ENCODE measurements at regions not wholly inside any gene's neighbourhood (a gene's known extent, or its start where the extent isn't known, plus 50 kb on each side); places are given as distances from the start of the nearest gene placed in this dataset.

GRCh38 chr2:41826921-41827320 lies 220.9 kb upstream of the PKDCC start:
- H3K27me3 ChIP-seq (ENCODE audit: low read depth), result peaks cover 52% of the 10 kb centered on the region
- no peak for TF ChIP-seq CTCF (IDR thresholded peaks at IDR 0.05; ENCODE audit: borderline replicate concordance)
- no peak overlapping the region for H3K27ac ChIP-seq (replicated peaks)
- H3K36me3 ChIP-seq, result no peaks in the 10 kb centered on the region
- no peaks in the 10 kb centered on the region for H3K9me3 ChIP-seq (replicated peaks)
- no peak overlapping the region for H3K4me3 ChIP-seq
- DNase-seq, result no peak
- H3K4me1 ChIP-seq, result no peaks in the 10 kb centered on the region
- intact Hi-C loops (cut with micrococcal nuclease), result no loop called here

GRCh38 chr2:41827354-41827971 lies 220.4 kb upstream of the PKDCC start:
- no peaks in the 10 kb centered on the region for H3K36me3 ChIP-seq
- TF ChIP-seq CTCF (IDR thresholded peaks at IDR 0.05; ENCODE audit: borderline replicate concordance), result no peak

GRCh38 chr2:41828052-41828643 lies 219.7 kb upstream of the PKDCC start:
- intact Hi-C loops (cut with micrococcal nuclease), result no loop called here
- no peak for DNase-seq

More at GRCh38 chr2:41827354-41827971, 220.4 kb upstream of the PKDCC start:
- intact Hi-C loops (cut with micrococcal nuclease), result no loop called here
- Histone ChIP-seq H3K27ac (replicated peaks) (no peak overlapping the region), H3K9me3 (replicated peaks) (no peaks in the 10 kb centered on the region), H3K4me3 (no peak overlapping the region), H3K4me1 (no peaks in the 10 kb centered on the region), H3K27me3 (ENCODE audit: low read depth) (peaks cover 48% of the 10 kb centered on the region)
- DNase-seq, result no peak

GRCh38 chr2:41829052-41829451 lies 218.8 kb upstream of the PKDCC start:
- Histone ChIP-seq H3K4me1 (no peaks in the 10 kb centered on the region), H3K9me3 (replicated peaks) (no peaks in the 10 kb centered on the region), H3K4me3 (no peak overlapping the region), H3K27me3 (ENCODE audit: low read depth) (peaks cover 52% of the 10 kb centered on the region), H3K36me3 (no peaks in the 10 kb centered on the region), H3K27ac (replicated peaks) (no peak overlapping the region)
- TF ChIP-seq CTCF (IDR thresholded peaks at IDR 0.05; ENCODE audit: borderline replicate concordance), result no peak
- intact Hi-C loops (cut with micrococcal nuclease), result no loop called here
- DNase-seq, result no peak

More at GRCh38 chr2:41828052-41828643, 219.7 kb upstream of the PKDCC start:
- Histone ChIP-seq H3K4me3 (no peak overlapping the region), H3K27ac (replicated peaks) (no peak overlapping the region), H3K4me1 (no peaks in the 10 kb centered on the region), H3K27me3 (ENCODE audit: low read depth) (peaks cover 49% of the 10 kb centered on the region), H3K9me3 (replicated peaks) (no peaks in the 10 kb centered on the region), H3K36me3 (no peaks in the 10 kb centered on the region)
- TF ChIP-seq CTCF (IDR thresholded peaks at IDR 0.05; ENCODE audit: borderline replicate concordance), result no peak

GRCh38 chr2:41830600-41830999 lies 217.2 kb upstream of the PKDCC start:
- intact Hi-C loops (cut with micrococcal nuclease), result no loop called here
- no peak overlapping the region for H3K27ac ChIP-seq (replicated peaks)

More at GRCh38 chr2:41830600-41830999, 217.2 kb upstream of the PKDCC start:
- no peak for DNase-seq
- Histone ChIP-seq H3K4me3 (no peak overlapping the region), H3K9me3 (replicated peaks) (no peaks in the 10 kb centered on the region), H3K36me3 (no peaks in the 10 kb centered on the region), H3K27me3 (ENCODE audit: low read depth) (peaks cover 55% of the 10 kb centered on the region), H3K4me1 (no peaks in the 10 kb centered on the region)
- TF ChIP-seq CTCF (IDR thresholded peaks at IDR 0.05; ENCODE audit: borderline replicate concordance), result no peak

All from left ventricle myocardium inferior (tissue), 1 donor.